ENCODE measurements at regions not wholly inside any gene's neighbourhood (a gene's known extent, or its start where the extent isn't known, plus 50 kb on each side); places are given as distances from the start of the nearest gene placed in this dataset.

DNA sequence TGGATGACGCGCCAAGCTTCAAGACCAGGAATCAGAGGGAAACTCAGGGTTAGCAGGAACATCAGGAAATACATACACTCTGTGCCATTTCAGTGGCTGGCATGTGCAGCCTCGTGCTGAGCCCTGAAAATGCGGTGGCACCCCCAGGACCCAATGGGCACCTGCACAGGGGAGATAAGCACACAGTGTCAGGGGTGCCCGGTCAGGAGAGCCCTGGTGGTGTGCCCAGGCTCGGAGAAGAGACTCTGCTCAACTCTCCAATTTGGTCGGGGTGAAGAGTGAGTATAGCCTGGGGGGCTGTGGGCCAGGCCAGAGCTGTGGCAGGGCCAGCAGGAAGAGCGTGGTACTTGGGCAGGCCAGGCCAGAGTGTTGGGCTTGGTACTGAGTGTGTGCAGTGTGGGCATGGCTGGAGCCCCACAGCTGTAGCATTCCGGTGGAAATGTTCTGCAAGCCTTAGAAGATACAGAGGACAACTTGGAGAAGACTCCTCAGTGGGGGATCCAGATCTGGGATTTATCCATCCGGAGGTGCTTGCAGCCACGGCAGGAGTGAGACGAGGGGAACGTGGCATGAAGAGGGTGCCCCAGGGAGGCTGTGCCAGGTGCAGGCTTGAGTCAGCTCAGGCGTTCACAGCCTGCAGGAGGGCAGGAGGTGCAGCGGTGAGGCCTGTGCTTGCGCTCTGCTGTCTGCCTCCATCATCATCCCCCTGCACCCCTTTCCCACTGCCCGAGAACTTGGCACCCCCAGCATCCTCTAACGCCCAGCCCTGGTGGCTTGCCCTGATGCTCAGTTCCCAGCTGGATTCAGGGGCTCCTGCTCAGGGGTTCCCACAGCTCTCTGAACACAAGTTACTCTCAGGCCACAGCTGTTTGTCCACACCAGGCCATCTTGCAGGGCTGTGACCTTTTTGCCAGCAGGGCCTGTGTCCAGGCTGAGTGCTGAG is 451.7 kb upstream of the HS6ST1 start:
- POLR2A ChIA-PET = no interaction called here
- H3K4me3 ChIP-seq (ENCODE audit: low read depth, low read length) = no peak overlapping the region
- no peak for DNase-seq (ENCODE audit: low read depth, low spot score)
- CTCF ChIA-PET = interaction anchor here (3.2 kb wide), 1 partner anchor 15 kb away, joined by 12 read pairs; no protein-coding TSS in a partner anchor
- TF ChIP-seq, protein P1, sequence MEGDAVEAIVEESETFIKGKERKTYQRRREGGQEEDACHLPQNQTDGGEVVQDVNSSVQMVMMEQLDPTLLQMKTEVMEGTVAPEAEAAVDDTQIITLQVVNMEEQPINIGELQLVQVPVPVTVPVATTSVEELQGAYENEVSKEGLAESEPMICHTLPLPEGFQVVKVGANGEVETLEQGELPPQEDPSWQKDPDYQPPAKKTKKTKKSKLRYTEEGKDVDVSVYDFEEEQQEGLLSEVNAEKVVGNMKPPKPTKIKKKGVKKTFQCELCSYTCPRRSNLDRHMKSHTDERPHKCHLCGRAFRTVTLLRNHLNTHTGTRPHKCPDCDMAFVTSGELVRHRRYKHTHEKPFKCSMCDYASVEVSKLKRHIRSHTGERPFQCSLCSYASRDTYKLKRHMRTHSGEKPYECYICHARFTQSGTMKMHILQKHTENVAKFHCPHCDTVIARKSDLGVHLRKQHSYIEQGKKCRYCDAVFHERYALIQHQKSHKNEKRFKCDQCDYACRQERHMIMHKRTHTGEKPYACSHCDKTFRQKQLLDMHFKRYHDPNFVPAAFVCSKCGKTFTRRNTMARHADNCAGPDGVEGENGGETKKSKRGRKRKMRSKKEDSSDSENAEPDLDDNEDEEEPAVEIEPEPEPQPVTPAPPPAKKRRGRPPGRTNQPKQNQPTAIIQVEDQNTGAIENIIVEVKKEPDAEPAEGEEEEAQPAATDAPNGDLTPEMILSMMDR (IDR thresholded peaks at IDR 0.05; ENCODE audit: insufficient read depth, low read length, missing control alignments) = no peak

DNA sequence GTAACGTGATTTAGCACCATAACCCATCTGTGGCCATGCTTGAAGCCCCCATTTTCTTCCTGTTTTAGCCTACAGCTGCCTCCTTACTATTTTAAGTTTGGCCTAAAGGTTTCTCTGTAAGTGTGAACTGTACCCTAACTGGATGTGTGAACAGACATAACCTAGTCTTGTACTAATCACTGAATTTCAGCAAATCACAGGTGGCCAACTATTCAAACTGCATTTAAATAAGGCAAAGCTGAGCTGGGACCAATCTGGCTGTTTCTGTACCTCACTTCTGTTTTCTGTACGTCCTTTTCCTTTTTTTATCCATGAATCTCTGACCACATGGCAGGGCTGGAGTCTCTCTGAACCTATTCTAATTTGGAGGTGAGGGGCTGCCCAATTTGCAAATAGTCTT is 452.7 kb upstream of the HS6ST1 start:
- TF ChIP-seq, protein P1 (IDR thresholded peaks at IDR 0.05; ENCODE audit: insufficient read depth, low read length, missing control alignments) = no peak
- H3K4me3 ChIP-seq (ENCODE audit: low read depth, low read length) = no peak overlapping the region
- CTCF ChIA-PET = no interaction called here
- POLR2A ChIA-PET = no interaction called here
- no peak for DNase-seq (ENCODE audit: low read depth, low spot score)

DNA sequence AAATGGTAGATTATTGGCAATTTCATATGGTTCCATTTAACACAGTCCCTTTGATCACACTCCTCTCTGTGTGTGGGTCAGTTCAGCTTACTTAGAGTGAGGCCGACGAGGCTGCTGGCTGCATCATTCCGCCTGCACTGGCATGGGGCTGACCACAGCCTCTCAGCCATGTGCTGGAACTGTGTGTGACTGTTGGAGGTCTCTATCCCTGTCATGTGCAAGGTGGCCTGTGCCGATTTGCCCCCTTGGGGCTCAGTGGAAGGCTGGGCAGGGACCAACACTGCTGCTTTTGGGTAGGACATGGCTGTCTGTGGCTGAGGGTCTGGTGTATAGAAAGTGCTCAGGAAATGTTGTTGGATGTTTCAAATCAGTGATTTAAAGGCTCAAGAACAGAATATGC is 454.0 kb upstream of the HS6ST1 start:
- TF ChIP-seq, protein P1 (IDR thresholded peaks at IDR 0.05; ENCODE audit: insufficient read depth, low read length, missing control alignments) = no peak
- no peak overlapping the region for H3K4me3 ChIP-seq (ENCODE audit: low read depth, low read length)
- ChIA-PET CTCF (no interaction called here), POLR2A (no interaction called here)
- DNase-seq (ENCODE audit: low read depth, low spot score) = no peak

DNA sequence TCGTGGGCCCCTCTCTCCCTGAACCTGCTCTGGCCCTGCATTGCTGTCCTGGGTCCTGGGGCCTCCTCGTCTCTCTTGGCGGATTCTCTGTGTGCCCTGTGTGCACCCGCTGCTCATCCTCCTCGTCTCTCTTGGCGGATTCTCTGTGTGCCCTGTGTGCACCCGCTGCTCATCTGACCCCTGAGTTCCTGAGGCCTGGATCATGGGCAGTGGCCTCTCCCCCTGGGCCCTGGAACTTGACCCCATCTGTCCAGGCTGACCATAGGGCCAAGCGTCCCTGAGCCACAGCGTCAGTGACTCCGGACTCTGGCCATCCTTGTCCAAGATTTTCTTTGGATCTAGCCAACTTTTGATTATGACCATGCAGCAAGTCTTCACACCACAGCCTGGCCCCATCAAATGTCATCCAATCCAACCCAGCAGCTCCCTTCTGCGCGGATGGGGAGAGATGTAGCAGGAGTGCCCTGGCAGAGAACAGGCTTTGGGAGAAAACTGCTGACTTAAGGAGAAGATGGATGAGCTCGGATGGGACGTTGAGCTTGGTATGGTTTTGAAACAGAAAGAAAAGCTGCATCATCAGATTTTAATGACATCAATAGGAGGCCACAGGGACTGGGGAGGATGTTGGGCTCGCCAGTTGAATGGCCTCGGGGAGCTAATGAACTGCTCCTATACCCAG is 455.1 kb upstream of the HS6ST1 start:
- ChIA-PET POLR2A (no interaction called here), CTCF (no interaction called here)
- TF ChIP-seq, protein P1 (IDR thresholded peaks at IDR 0.05; ENCODE audit: insufficient read depth, low read length, missing control alignments) = no peak
- no peak overlapping the region for H3K4me3 ChIP-seq (ENCODE audit: low read depth, low read length)
- no peak for DNase-seq (ENCODE audit: low read depth, low spot score)

DNA sequence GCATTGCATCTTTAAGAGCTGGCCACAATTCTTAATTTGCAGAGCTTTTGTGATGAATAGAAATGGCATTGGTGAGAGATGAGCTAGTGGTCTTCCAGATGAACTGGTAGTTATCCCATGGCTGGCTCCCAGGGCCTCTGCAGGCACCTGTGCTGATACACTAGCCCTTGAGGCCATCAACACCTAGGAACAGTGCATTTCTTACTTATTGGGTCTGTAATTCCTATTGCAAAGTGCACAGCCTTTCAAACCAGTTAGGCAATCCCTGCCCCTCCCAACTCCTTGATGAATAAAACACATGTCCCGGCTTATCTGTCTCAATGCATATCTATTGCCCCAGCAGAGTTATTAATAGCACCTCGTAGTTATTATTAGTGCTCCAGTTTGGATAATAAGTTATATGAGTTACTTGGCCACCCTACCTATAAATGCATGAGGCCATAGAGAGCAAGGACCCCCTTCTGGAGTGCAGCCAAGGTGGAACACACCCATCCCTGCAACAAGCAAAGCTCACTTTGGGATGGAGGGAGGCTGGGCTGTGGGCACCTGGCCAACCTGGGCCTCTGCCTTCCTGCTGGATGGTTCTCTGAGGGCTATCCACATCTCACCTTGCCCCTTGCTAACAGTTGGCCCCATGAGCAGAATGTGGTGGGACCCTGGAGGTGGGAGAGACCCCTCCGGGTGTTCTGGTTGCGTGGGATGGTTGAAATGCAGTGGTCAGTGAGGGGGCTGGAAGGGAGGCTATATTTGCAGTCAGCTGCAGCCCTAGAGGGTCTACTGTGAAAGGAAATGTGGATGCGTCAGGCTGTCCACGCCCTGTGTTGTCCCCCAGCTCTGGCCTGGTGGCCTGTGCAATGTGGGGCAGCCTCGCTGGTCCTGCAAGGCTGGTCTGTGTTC is 455.9 kb upstream of the HS6ST1 start:
- TF ChIP-seq, protein P1 (IDR thresholded peaks at IDR 0.05; ENCODE audit: insufficient read depth, low read length, missing control alignments) = no peak
- CTCF ChIA-PET = no interaction called here
- DNase-seq (ENCODE audit: low read depth, low spot score) = no peak
- POLR2A ChIA-PET = no interaction called here
- H3K4me3 ChIP-seq (ENCODE audit: low read depth, low read length) = no peak overlapping the region

Data from AG04449 (cell line).